Fibroblast of the aortic adventitia (primary cell): ENCODE measurements at regions not wholly inside any gene's neighbourhood (a gene's known extent, or its start where the extent isn't known, plus 50 kb on each side); places are given as distances from the start of the nearest gene placed in this dataset.

ENCODE experiments used
- DNase-seq: peaks from one replicate; pipeline ENCODE4 v3.0.0-alpha.2; 2010; ENCODE audit warnings: low read depth
- H3K4me3 ChIP-seq: 2 replicates; pipeline ENCODE4 v1.5.1; 2011; ENCODE audit warnings: low read depth, mild to moderate bottlenecking, control low read depth, low read length, moderate library complexity
- TF ChIP-seq, protein P1 (sequence below): IDR thresholded peaks from 2 replicates; pipeline ENCODE4 v1.5.1; 2011; ENCODE audit warnings: mild to moderate bottlenecking, low read length, control low read depth, inconsistent platforms; ENCODE audit not compliant: insufficient read depth

- H3K4me3 ChIP-seq = no peak overlapping the region
- TF ChIP-seq, protein P1, sequence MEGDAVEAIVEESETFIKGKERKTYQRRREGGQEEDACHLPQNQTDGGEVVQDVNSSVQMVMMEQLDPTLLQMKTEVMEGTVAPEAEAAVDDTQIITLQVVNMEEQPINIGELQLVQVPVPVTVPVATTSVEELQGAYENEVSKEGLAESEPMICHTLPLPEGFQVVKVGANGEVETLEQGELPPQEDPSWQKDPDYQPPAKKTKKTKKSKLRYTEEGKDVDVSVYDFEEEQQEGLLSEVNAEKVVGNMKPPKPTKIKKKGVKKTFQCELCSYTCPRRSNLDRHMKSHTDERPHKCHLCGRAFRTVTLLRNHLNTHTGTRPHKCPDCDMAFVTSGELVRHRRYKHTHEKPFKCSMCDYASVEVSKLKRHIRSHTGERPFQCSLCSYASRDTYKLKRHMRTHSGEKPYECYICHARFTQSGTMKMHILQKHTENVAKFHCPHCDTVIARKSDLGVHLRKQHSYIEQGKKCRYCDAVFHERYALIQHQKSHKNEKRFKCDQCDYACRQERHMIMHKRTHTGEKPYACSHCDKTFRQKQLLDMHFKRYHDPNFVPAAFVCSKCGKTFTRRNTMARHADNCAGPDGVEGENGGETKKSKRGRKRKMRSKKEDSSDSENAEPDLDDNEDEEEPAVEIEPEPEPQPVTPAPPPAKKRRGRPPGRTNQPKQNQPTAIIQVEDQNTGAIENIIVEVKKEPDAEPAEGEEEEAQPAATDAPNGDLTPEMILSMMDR = no peak
- no peak for DNase-seq
These were observed 1020.4 kb downstream of the CBLN2 start for GRCh38 chr18:71523483-71524435.

DNA sequence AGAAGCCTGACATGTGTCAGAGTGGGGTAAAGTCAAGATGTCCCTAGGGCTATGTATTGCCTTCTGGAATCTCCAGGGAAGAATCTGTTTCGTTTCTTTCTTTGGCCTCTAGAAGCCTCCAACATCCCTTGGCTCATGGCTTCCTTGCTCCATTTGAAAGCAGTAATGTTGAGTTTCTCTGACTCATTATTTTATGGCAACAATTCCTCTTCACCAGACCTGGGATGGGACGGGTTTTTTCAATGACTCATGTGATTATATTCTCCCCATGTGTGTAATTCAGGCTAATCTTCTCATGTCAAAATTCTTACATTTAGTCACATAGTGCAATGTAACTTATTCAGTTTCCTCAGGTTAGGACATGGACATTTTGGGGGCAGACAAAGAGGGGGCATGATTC lies 1038.6 kb downstream of the CBLN2 start:
- TF ChIP-seq, protein P1 = no peak
- H3K4me3 ChIP-seq = no peak overlapping the region
- peak; percentile 2 for DNase-seq

DNA sequence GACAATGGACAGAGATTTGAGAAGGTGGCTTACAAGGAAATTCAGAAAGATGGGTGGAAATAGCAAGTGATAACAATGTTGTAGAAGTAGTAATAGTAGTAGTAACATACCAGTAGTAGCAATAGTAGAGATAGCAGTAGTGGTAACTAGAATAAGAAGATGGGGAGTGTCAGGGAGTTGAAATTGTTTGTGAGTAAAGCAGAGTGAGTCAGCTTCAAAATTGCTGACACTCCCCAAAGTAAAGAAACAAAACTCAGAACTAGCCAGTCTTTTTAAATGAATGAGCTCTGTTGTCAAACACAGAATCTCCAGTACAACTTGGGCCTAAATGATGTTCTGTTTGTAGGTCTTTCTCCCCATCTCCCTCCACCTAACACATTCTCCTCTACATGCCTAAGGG lies 1040.9 kb downstream of the CBLN2 start:
- TF ChIP-seq, protein P1 = no peak
- DNase-seq = no peak
- H3K4me3 ChIP-seq = no peak overlapping the region

DNA sequence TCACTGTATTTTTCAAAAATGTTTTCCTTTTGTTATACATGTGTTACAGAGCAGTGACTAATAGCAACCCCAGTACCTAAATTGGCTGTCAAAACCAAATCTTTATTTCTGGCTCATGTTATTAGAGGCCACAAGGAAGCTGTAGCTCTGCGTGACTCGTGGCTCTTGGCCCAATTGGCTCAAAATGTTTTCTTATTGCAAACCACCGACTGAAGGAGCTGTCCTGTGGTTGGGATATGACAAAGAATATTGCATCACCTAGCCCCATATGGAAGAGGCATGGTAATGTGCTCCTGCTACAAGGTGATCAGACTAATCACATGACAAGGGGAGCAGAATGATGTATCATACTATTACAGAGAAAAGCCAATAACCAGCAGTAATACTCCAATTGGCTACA lies 1058.5 kb downstream of the CBLN2 start:
- H3K4me3 ChIP-seq = no peak overlapping the region
- peak; percentile 82 for DNase-seq
- TF ChIP-seq, protein P1 = no peak

GRCh38 chr18:71471963-71472725 lies 1072.0 kb downstream of the CBLN2 start:
- TF ChIP-seq, protein P1 = no peak
- H3K4me3 ChIP-seq = no peak overlapping the region

DNA sequence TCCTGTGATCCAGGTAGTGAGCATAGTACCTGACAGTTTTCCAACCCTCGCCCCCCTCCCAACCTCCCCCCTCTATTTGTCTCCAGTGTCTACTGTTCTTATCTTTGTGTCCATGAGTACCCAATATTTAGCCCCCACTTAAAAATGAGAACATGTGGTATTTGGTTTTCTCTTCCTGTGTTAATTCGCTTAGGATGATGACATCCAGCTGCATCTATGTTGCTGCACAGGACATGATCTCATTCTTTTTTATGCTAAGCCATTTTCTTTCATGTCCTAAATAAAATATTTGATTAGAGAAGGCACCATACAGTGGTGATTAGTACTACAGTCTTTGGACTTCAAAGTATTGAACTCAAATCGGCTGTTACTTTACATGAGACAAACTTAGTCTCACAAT lies 1087.9 kb downstream of the CBLN2 start:
- TF ChIP-seq, protein P1 = no peak

More at GRCh38 chr18:71471963-71472725, 1072.0 kb downstream of the CBLN2 start:
- no peak for DNase-seq

More for the DNA sequence above, 1087.9 kb downstream of the CBLN2 start:
- H3K4me3 ChIP-seq = no peak overlapping the region
- DNase-seq = no peak
